HG03066 (cell line): ENCODE measurements at regions not wholly inside any gene's neighbourhood (a gene's known extent, or its start where the extent isn't known, plus 50 kb on each side); places are given as distances from the start of the nearest gene placed in this dataset.
"Not testable (repeated sequence)": the region's sequence is repeated elsewhere in the genome, so short reads cannot be mapped to it uniquely, and the experiment has no call there.

Experiments used
- ATAC-seq: cut with Tn5 transposase; IDR thresholded peaks from one replicate; pipeline ENCODE4 v1.9.1; 2021; ENCODE audit warnings: low read depth; ENCODE audit not compliant: unreplicated experiment

GRCh38 chr10:107552963-107553362, 388.5 kb upstream of the SORCS1 start:
- no peak for ATAC-seq

- no peak for ATAC-seq
These were observed 383.8 kb upstream of the SORCS1 start for GRCh38 chr10:107548301-107548700.

- no peak for ATAC-seq
These were observed 382.5 kb upstream of the SORCS1 start for GRCh38 chr10:107546986-107547385.

GRCh38 chr10:107546284-107546683, 381.8 kb upstream of the SORCS1 start:
- no peak for ATAC-seq

- no peak for ATAC-seq
These were observed 381.2 kb upstream of the SORCS1 start for GRCh38 chr10:107545717-107546116.

GRCh38 chr10:107544706-107545520, 380.4 kb upstream of the SORCS1 start:
- ATAC-seq: no peak

- no peak for ATAC-seq
These were observed 378.1 kb upstream of the SORCS1 start for GRCh38 chr10:107542607-107543006.

GRCh38 chr10:107542016-107542415, 377.5 kb upstream of the SORCS1 start:
- ATAC-seq: no peak

- no peak for ATAC-seq
These were observed 376.5 kb upstream of the SORCS1 start for GRCh38 chr10:107540981-107541380.

GRCh38 chr10:107529350-107529749, 364.8 kb upstream of the SORCS1 start:
- no peak for ATAC-seq

- no peak for ATAC-seq
These were observed 355.8 kb upstream of the SORCS1 start for GRCh38 chr10:107520348-107520747.

GRCh38 chr10:107517811-107518210, 353.3 kb upstream of the SORCS1 start:
- no peak for ATAC-seq

GRCh38 chr10:107516349-107516748, 351.8 kb upstream of the SORCS1 start:
- no peak for ATAC-seq

GRCh38 chr10:107504011-107504410, 339.5 kb upstream of the SORCS1 start:
- not testable (repeated sequence) for ATAC-seq

GRCh38 chr10:107502229-107502985, 337.9 kb upstream of the SORCS1 start:
- no peak for ATAC-seq

- no peak for ATAC-seq
These were observed 334.5 kb upstream of the SORCS1 start for GRCh38 chr10:107498983-107499382.

GRCh38 chr10:107497024-107497423, 332.5 kb upstream of the SORCS1 start:
- no peak for ATAC-seq

GRCh38 chr10:107496594-107496993, 332.1 kb upstream of the SORCS1 start:
- ATAC-seq: no peak

- ATAC-seq: no peak
These were observed 327.9 kb upstream of the SORCS1 start for GRCh38 chr10:107492389-107492788.

- no peak for ATAC-seq
These were observed 325.9 kb upstream of the SORCS1 start for GRCh38 chr10:107490389-107490788.

GRCh38 chr10:107487284-107487683, 322.8 kb upstream of the SORCS1 start:
- no peak for ATAC-seq

GRCh38 chr10:107485019-107485418, 320.5 kb upstream of the SORCS1 start:
- no peak for ATAC-seq
